OCI-LY7 (cell line): ENCODE measurements at regions not wholly inside any gene's neighbourhood (a gene's known extent, or its start where the extent isn't known, plus 50 kb on each side); places are given as distances from the start of the nearest gene placed in this dataset.

Experiments used
- EZH2phosphoT487 ChIP-seq: fragments of 200-600 bp; sonication (generic); IDR thresholded peaks from 2 replicates; pipeline ENCODE4 v1.6.1; 2018; ENCODE audit warnings: low read depth, borderline replicate concordance, mild to moderate bottlenecking, mixed run types, antibody characterized with exemption, low read length, moderate library complexity, mixed read lengths
- TF ChIP-seq, protein P1 (sequence below): fragments of 200-600 bp; sonication (generic); conservative IDR thresholded peaks from 2 replicates; pipeline ENCODE4 v1.5.1; 2014; ENCODE audit warnings: mild to moderate bottlenecking, antibody characterized with exemption, low read length, moderate library complexity, mixed read lengths

- TF ChIP-seq, protein P1, sequence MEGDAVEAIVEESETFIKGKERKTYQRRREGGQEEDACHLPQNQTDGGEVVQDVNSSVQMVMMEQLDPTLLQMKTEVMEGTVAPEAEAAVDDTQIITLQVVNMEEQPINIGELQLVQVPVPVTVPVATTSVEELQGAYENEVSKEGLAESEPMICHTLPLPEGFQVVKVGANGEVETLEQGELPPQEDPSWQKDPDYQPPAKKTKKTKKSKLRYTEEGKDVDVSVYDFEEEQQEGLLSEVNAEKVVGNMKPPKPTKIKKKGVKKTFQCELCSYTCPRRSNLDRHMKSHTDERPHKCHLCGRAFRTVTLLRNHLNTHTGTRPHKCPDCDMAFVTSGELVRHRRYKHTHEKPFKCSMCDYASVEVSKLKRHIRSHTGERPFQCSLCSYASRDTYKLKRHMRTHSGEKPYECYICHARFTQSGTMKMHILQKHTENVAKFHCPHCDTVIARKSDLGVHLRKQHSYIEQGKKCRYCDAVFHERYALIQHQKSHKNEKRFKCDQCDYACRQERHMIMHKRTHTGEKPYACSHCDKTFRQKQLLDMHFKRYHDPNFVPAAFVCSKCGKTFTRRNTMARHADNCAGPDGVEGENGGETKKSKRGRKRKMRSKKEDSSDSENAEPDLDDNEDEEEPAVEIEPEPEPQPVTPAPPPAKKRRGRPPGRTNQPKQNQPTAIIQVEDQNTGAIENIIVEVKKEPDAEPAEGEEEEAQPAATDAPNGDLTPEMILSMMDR = no peak
- no peak for TF ChIP-seq EZH2phosphoT487
Measured at GRCh38 chr4:126702747-126703146, 930.0 kb upstream of the INTU start.
